SK-N-SH treated with all-trans-retinoic acid at 6 μM for 48 hours (cell line): ENCODE measurements at regions not wholly inside any gene's neighbourhood (a gene's known extent, or its start where the extent isn't known, plus 50 kb on each side); places are given as distances from the start of the nearest gene placed in this dataset.

Experiments used
- ARNTL ChIP-seq: fragments of 450-650 bp; formaldehyde crosslinking; IDR thresholded peaks from 2 replicates; pipeline ENCODE4 v1.5.0; 2020; ENCODE audit warnings: low read depth, mild to moderate bottlenecking, moderate library complexity, borderline replicate concordance
- ISL1 ChIP-seq: fragments of 250-450 bp; sonication (Bioruptor Pico); IDR thresholded peaks from 2 replicates; pipeline ENCODE4 v2.1.2; 2022; ENCODE audit warnings: mild to moderate bottlenecking, moderate library complexity
- PPARA ChIP-seq: fragments of 250-450 bp; sonication (Bioruptor Pico); IDR thresholded peaks from 2 replicates; pipeline ENCODE4 v1.5.0; 2020; ENCODE audit warnings: mild to moderate bottlenecking, borderline replicate concordance
- RARB ChIP-seq: fragments of 250-450 bp; sonication (Bioruptor Pico); IDR thresholded peaks from 2 replicates; pipeline ENCODE4 v1.8.0; 2021; ENCODE audit warnings: mild to moderate bottlenecking, moderate library complexity
- ZC3H10 ChIP-seq: fragments of 250-450 bp; sonication (Bioruptor Pico); IDR thresholded peaks from 2 replicates; pipeline ENCODE4 v1.5.1; 2021; ENCODE audit warnings: mild to moderate bottlenecking, moderate library complexity
- ZFP3 ChIP-seq: fragments of 250-450 bp; sonication (Bioruptor Pico); IDR thresholded peaks from 2 replicates; pipeline ENCODE4 v1.5.0; 2020; ENCODE audit warnings: mild to moderate bottlenecking, moderate library complexity
- ZFP30 ChIP-seq: fragments of 450-650 bp; formaldehyde crosslinking; IDR thresholded peaks from 2 replicates; pipeline ENCODE4 v1.5.0; 2022; ENCODE audit warnings: mild to moderate bottlenecking, moderate library complexity
- TF ChIP-seq, protein P1 (sequence below): fragments of 250-450 bp; sonication (Bioruptor Pico); IDR thresholded peaks from 2 replicates; pipeline ENCODE4 v1.8.0; 2020; ENCODE audit warnings: mild to moderate bottlenecking, moderate library complexity, borderline replicate concordance
- TF ChIP-seq, protein P2 (sequence below): fragments of 250-450 bp; sonication (Bioruptor Pico); IDR thresholded peaks from 2 replicates; pipeline ENCODE4 v1.5.1; 2020; ENCODE audit warnings: low read depth, mild to moderate bottlenecking, moderate library complexity
- TF ChIP-seq, protein P3 (sequence below): fragments of 250-450 bp; sonication (Bioruptor Pico); IDR thresholded peaks from 2 replicates; pipeline ENCODE4 v1.5.0; 2020; ENCODE audit warnings: mild to moderate bottlenecking, moderate library complexity
- TF ChIP-seq, protein P4 (sequence below): fragments of 250-450 bp; sonication (Bioruptor Pico); IDR thresholded peaks from 2 replicates; pipeline ENCODE4 v1.8.0; 2021; ENCODE audit warnings: low read depth, mild to moderate bottlenecking, moderate library complexity, borderline replicate concordance

DNA sequence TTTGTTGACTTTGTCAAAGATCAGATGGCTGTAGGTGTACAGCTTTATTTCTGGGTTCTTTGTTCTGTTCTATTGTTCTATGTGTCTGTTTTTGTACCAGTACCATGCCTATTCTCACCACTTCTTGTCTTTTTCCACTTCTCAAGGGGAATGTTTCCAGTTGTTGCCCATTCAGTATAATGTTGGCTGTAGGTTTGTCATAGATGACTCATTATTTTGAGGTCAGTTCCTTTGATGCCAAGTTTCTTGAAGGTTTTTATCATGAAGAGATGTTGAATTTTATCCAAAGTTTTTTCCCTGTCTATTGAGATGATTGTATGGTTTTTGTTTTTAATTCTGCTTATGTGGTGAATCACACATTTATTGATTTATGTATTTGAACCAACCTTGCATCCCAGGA, 216.7 kb upstream of the RNF32 start:
- TF ChIP-seq ZC3H10 (CRISPR knock-in tag) (no peak), ISL1 (CRISPR knock-in tag) (no peak), ARNTL (no peak), PPARA (CRISPR knock-in tag) (no peak), RARB (CRISPR knock-in tag) (no peak), ZFP30 (CRISPR knock-in tag) (no peak), ZFP3 (CRISPR knock-in tag) (no peak)
- TF ChIP-seq, protein P1, sequence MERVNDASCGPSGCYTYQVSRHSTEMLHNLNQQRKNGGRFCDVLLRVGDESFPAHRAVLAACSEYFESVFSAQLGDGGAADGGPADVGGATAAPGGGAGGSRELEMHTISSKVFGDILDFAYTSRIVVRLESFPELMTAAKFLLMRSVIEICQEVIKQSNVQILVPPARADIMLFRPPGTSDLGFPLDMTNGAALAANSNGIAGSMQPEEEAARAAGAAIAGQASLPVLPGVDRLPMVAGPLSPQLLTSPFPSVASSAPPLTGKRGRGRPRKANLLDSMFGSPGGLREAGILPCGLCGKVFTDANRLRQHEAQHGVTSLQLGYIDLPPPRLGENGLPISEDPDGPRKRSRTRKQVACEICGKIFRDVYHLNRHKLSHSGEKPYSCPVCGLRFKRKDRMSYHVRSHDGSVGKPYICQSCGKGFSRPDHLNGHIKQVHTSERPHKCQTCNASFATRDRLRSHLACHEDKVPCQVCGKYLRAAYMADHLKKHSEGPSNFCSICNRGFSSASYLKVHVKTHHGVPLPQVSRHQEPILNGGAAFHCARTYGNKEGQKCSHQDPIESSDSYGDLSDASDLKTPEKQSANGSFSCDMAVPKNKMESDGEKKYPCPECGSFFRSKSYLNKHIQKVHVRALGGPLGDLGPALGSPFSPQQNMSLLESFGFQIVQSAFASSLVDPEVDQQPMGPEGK (CRISPR knock-in tag): no peak
- TF ChIP-seq, protein P2, sequence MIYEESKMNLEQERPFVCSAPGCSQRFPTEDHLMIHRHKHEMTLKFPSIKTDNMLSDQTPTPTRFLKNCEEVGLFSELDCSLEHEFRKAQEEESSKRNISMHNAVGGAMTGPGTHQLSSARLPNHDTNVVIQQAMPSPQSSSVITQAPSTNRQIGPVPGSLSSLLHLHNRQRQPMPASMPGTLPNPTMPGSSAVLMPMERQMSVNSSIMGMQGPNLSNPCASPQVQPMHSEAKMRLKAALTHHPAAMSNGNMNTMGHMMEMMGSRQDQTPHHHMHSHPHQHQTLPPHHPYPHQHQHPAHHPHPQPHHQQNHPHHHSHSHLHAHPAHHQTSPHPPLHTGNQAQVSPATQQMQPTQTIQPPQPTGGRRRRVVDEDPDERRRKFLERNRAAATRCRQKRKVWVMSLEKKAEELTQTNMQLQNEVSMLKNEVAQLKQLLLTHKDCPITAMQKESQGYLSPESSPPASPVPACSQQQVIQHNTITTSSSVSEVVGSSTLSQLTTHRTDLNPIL (CRISPR knock-in tag): no peak
- TF ChIP-seq, protein P3, sequence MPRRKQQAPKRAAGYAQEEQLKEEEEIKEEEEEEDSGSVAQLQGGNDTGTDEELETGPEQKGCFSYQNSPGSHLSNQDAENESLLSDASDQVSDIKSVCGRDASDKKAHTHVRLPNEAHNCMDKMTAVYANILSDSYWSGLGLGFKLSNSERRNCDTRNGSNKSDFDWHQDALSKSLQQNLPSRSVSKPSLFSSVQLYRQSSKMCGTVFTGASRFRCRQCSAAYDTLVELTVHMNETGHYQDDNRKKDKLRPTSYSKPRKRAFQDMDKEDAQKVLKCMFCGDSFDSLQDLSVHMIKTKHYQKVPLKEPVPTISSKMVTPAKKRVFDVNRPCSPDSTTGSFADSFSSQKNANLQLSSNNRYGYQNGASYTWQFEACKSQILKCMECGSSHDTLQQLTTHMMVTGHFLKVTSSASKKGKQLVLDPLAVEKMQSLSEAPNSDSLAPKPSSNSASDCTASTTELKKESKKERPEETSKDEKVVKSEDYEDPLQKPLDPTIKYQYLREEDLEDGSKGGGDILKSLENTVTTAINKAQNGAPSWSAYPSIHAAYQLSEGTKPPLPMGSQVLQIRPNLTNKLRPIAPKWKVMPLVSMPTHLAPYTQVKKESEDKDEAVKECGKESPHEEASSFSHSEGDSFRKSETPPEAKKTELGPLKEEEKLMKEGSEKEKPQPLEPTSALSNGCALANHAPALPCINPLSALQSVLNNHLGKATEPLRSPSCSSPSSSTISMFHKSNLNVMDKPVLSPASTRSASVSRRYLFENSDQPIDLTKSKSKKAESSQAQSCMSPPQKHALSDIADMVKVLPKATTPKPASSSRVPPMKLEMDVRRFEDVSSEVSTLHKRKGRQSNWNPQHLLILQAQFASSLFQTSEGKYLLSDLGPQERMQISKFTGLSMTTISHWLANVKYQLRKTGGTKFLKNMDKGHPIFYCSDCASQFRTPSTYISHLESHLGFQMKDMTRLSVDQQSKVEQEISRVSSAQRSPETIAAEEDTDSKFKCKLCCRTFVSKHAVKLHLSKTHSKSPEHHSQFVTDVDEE: no peak
- TF ChIP-seq, protein P4, sequence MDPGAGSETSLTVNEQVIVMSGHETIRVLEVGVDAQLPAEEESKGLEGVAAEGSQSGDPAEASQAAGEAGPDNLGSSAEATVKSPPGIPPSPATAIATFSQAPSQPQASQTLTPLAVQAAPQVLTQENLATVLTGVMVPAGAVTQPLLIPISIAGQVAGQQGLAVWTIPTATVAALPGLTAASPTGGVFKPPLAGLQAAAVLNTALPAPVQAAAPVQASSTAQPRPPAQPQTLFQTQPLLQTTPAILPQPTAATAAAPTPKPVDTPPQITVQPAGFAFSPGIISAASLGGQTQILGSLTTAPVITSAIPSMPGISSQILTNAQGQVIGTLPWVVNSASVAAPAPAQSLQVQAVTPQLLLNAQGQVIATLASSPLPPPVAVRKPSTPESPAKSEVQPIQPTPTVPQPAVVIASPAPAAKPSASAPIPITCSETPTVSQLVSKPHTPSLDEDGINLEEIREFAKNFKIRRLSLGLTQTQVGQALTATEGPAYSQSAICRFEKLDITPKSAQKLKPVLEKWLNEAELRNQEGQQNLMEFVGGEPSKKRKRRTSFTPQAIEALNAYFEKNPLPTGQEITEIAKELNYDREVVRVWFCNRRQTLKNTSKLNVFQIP (CRISPR knock-in tag): no peak
